CD4-positive, alpha-beta T cell (primary cell): ENCODE measurements at regions not wholly inside any gene's neighbourhood (a gene's known extent, or its start where the extent isn't known, plus 50 kb on each side); places are given as distances from the start of the nearest gene placed in this dataset.

Experiments used
- ATAC-seq: fragments of 200-7000 bp; cut with Tn5 transposase; one replicate; pipeline ENCODE4 v1.10.0; 2022; ENCODE audit warnings: mild to moderate bottlenecking; ENCODE audit not compliant: poor library complexity
- CTCF ChIA-PET: fragments of 350-600 bp; sonication (Branson Sonifier 250); formaldehyde crosslinking; loops from one replicate; lab custom pipeline; 2021; ENCODE audit warnings: antibody characterized with exemption, inconsistent platforms; lab: Charles Lee
- POLR2A ChIA-PET: fragments of 350-600 bp; sonication (Branson Sonifier 250); formaldehyde crosslinking; loops from one replicate; lab custom pipeline; 2021; ENCODE audit warnings: antibody characterized with exemption, inconsistent platforms; lab: Charles Lee
- DNase-seq, 14 experiments: peaks; one replicate each; pipeline ENCODE4 v3.0.0-alpha.2; 2013 to 2020; ENCODE audit warnings: mixed read lengths in 2 of 14
- H3K27ac ChIP-seq, 2 donors: one replicate each; pipeline versions ENCODE4 v1.5.1 to v1.7.0; 2013; ENCODE audit warnings: low read length in 2 of 2, low read depth in 1 of 2, mild to moderate bottlenecking in 1 of 2
- H3K27me3 ChIP-seq, 2 experiments: 1 replicate in 1 of 2; 2 replicates in 1 of 2; pipeline versions ENCODE4 v1.6.1 to v1.7.0; 2013; ENCODE audit warnings: low read length in 2 of 2, control low read depth in 1 of 2, mild to moderate bottlenecking in 1 of 2, moderate library complexity in 1 of 2; ENCODE audit not compliant: insufficient read depth in 2 of 2, control insufficient read depth in 1 of 2
- H3K36me3 ChIP-seq: one replicate; pipeline ENCODE4 v1.6.1; 2013; ENCODE audit warnings: low read length, control low read depth; ENCODE audit not compliant: insufficient read depth
- H3K4me1 ChIP-seq: one replicate; pipeline ENCODE4 v1.6.1; 2013; ENCODE audit warnings: low read length, control low read depth; ENCODE audit not compliant: insufficient read depth
- H3K4me3 ChIP-seq: one replicate; pipeline ENCODE4 v1.5.1; 2013; ENCODE audit warnings: mild to moderate bottlenecking, low read length, moderate library complexity
- H3K9me3 ChIP-seq, 2 experiments: 1 replicate in 1 of 2; 2 replicates in 1 of 2; pipeline versions ENCODE4 v1.6.1 to v1.7.0; 2013; ENCODE audit warnings: low read length in 2 of 2, mild to moderate bottlenecking in 2 of 2, control low read depth in 1 of 2, moderate library complexity in 1 of 2; ENCODE audit not compliant: control insufficient read depth in 1 of 2, insufficient read depth in 1 of 2
- H3K27ac Mint-ChIP-seq: one replicate; pipeline ENCODE4 v1.8.0; 2020; ENCODE audit warnings: mixed read lengths
- H3K27me3 Mint-ChIP-seq: one replicate; pipeline ENCODE4 v1.8.0; 2021; ENCODE audit warnings: mixed read lengths
- H3K36me3 Mint-ChIP-seq: one replicate; pipeline ENCODE4 v1.8.0; 2021; ENCODE audit warnings: low read depth, mixed read lengths
- H3K4me1 Mint-ChIP-seq: one replicate; pipeline ENCODE4 v1.8.0; 2021; ENCODE audit warnings: low read depth, mixed read lengths
- H3K4me3 Mint-ChIP-seq: one replicate; pipeline ENCODE4 v1.8.0; 2020; ENCODE audit warnings: mild to moderate bottlenecking, mixed read lengths
- H3K9me3 Mint-ChIP-seq: one replicate; pipeline ENCODE4 v1.8.0; 2020; ENCODE audit warnings: mixed read lengths
- intact Hi-C, 2 experiments: fragments of 100-400 bp; cut with DNase I in 1 of 2; cut with micrococcal nuclease in 1 of 2; formaldehyde crosslinking; loops; one replicate each; pipeline versions ENCODE4 v1.15.1 to v1.9.0; 2023 to 2025; cut with DNase I, micrococcal nuclease
- TF ChIP-seq, protein P1 (sequence below): fragments of 200-600 bp; IDR thresholded peaks from one replicate; pipeline ENCODE4 v1.8.0; 2022; ENCODE audit warnings: antibody characterized with exemption, mild to moderate bottlenecking

DNA sequence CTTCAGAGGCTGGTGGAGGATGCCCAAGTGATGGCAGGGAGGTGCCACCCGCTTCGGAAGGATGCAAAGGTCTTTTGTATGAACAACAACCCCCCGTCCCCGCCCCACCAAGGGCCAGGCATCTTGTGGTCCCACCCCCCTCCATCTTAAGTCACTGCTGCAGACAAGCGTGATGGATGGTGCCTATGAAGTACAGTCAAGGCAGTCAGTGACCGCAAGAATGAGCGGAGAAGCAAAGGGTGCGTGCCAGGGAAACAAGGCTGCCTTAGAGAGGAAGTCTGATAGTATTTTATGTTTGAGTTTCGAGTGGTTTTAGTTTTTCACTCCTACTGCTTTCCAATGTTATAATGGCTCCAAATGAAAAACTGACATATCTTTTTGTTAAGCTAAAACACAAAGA lies 68.7 kb upstream of the GPM6B start:
- no peaks in the 10 kb centered on the region for H3K4me1 ChIP-seq
- no peak overlapping the region for H3K4me3 ChIP-seq
- Mint-ChIP-seq H3K27ac (no peak overlapping the region), H3K4me3 (no peak overlapping the region), H3K36me3 (no peaks in the 10 kb centered on the region), H3K4me1 (no peaks in the 10 kb centered on the region), H3K27me3 (no peaks in the 10 kb centered on the region), H3K9me3 (no peaks in the 10 kb centered on the region)
- H3K36me3 ChIP-seq, result no peaks in the 10 kb centered on the region
- TF ChIP-seq, protein P1, sequence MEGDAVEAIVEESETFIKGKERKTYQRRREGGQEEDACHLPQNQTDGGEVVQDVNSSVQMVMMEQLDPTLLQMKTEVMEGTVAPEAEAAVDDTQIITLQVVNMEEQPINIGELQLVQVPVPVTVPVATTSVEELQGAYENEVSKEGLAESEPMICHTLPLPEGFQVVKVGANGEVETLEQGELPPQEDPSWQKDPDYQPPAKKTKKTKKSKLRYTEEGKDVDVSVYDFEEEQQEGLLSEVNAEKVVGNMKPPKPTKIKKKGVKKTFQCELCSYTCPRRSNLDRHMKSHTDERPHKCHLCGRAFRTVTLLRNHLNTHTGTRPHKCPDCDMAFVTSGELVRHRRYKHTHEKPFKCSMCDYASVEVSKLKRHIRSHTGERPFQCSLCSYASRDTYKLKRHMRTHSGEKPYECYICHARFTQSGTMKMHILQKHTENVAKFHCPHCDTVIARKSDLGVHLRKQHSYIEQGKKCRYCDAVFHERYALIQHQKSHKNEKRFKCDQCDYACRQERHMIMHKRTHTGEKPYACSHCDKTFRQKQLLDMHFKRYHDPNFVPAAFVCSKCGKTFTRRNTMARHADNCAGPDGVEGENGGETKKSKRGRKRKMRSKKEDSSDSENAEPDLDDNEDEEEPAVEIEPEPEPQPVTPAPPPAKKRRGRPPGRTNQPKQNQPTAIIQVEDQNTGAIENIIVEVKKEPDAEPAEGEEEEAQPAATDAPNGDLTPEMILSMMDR, result no peak
- ChIA-PET CTCF (no interaction called here), POLR2A (no interaction called here)
- peaks cover 0 to 7% of the 10 kb centered on the region in 2 experiments for H3K27me3 ChIP-seq
- no peaks in the 10 kb centered on the region for H3K9me3 ChIP-seq
- DNase-seq (no peak), ATAC-seq (no peak)
- H3K27ac ChIP-seq, result no peak overlapping the region
- intact Hi-C loops, result no loop called here

DNA sequence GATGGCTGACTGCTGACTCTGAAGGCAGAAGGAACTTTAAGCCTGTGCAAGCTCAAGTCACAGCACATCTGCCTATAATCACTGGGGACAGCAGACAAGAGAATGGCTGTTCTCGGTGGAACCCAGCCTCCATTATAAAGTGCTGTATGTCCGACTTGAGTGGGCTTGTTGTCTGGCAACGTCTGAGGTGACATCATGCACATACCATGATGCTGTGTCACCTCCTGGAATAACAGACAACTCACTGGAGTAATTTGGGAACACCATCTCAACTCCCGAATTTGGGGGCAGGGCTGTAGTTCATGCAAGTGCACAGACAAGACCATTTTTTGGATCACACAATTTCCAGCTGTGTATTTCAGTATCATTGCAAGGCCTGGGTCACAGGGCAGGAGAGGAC lies 59.8 kb upstream of the GPM6B start:
- Mint-ChIP-seq H3K27ac (no peak overlapping the region), H3K4me3 (no peak overlapping the region), H3K36me3 (no peaks in the 10 kb centered on the region), H3K27me3 (peaks cover 8% of the 10 kb centered on the region), H3K4me1 (no peaks in the 10 kb centered on the region), H3K9me3 (no peaks in the 10 kb centered on the region)
- ChIA-PET POLR2A (no interaction called here), CTCF (no interaction called here)
- TF ChIP-seq, protein P1, result no peak
- Histone ChIP-seq H3K9me3 (no peaks in the 10 kb centered on the region), H3K36me3 (no peaks in the 10 kb centered on the region), H3K4me1 (no peaks in the 10 kb centered on the region), H3K4me3 (no peak overlapping the region), H3K27me3 (peaks cover 0 to 10% of the 10 kb centered on the region in 2 experiments), H3K27ac (no peak overlapping the region)
- ATAC-seq (no peak), DNase-seq (no peak)
- intact Hi-C loops, result no loop called here

DNA sequence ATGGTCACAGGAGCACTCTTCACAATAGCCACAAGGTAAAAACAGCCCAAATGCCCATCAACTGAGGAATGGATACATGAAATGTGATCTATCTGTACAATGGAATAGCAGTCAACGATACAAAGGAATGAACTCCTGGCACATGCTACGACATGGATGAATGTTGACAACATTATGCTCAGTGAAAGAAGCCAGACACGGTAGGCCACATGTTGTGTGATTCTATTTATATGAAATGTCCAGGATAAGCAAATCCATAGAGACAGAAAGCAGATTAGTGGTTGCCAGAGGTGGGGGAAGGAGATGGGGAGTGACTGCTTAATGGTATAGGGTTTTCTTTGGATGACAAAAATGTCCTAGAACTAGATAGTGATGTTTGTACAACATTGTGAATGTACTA lies 58.7 kb upstream of the GPM6B start:
- Histone ChIP-seq H3K9me3 (no peaks in the 10 kb centered on the region), H3K36me3 (no peaks in the 10 kb centered on the region), H3K4me1 (no peaks in the 10 kb centered on the region), H3K27ac (no peak overlapping the region), H3K27me3 (peaks cover 0 to 10% of the 10 kb centered on the region in 2 experiments), H3K4me3 (no peak overlapping the region)
- TF ChIP-seq, protein P1, result no peak
- Mint-ChIP-seq H3K36me3 (no peaks in the 10 kb centered on the region), H3K27me3 (peaks cover 8% of the 10 kb centered on the region), H3K27ac (no peak overlapping the region), H3K9me3 (no peaks in the 10 kb centered on the region), H3K4me1 (no peaks in the 10 kb centered on the region), H3K4me3 (no peak overlapping the region)
- DNase-seq (no peak), ATAC-seq (no peak)
- ChIA-PET POLR2A (no interaction called here), CTCF (interaction anchor here (1.0 kb wide), 1 partner anchor 9 kb away, joined by 3 read pairs; no protein-coding TSS in a partner anchor)
- intact Hi-C loops, result no loop called here
